ENCODE measurements at regions not wholly inside any gene's neighbourhood (a gene's known extent, or its start where the extent isn't known, plus 50 kb on each side); places are given as distances from the start of the nearest gene placed in this dataset.

DNA sequence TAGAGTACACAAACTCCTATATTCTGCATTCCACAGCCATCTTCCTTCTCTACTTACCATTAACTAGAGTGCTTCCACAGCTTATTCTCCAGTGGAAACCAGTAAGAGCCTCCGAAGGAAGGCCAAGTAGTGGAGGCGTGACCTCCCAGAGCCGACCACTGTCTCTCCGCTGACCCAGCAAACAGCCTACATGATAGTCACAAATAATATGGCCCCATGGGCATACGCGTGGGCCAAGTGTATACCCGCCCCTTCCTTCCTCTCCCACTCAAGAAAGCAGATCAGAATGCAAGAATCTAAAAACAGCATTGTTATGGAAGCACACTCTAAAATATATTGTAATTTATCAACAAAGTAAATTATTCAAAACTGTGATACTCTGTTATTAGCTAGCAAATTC lies 526.6 kb upstream of the JARID2 start:
- TF ChIP-seq, protein P1, sequence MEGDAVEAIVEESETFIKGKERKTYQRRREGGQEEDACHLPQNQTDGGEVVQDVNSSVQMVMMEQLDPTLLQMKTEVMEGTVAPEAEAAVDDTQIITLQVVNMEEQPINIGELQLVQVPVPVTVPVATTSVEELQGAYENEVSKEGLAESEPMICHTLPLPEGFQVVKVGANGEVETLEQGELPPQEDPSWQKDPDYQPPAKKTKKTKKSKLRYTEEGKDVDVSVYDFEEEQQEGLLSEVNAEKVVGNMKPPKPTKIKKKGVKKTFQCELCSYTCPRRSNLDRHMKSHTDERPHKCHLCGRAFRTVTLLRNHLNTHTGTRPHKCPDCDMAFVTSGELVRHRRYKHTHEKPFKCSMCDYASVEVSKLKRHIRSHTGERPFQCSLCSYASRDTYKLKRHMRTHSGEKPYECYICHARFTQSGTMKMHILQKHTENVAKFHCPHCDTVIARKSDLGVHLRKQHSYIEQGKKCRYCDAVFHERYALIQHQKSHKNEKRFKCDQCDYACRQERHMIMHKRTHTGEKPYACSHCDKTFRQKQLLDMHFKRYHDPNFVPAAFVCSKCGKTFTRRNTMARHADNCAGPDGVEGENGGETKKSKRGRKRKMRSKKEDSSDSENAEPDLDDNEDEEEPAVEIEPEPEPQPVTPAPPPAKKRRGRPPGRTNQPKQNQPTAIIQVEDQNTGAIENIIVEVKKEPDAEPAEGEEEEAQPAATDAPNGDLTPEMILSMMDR (IDR thresholded peaks at IDR 0.05; ENCODE audit: low read depth, low read length, poor library complexity, severe bottlenecking), result no peak
- TF ChIP-seq EZH2phosphoT487 (IDR thresholded peaks at IDR 0.05; ENCODE audit: borderline replicate concordance, low read length), result no peak
